Gastrocnemius medialis (tissue), 4 donors: ENCODE measurements at regions not wholly inside any gene's neighbourhood (a gene's known extent, or its start where the extent isn't known, plus 50 kb on each side); places are given as distances from the start of the nearest gene placed in this dataset.

ENCODE experiments used
- ATAC-seq, 2 donors: fragments of 150-250 bp; one replicate each; pipeline ENCODE4 v1.9.1; 2016
- DNase-seq, 2 donors: peaks; one replicate each; pipeline ENCODE4 v3.0.0-alpha.2; 2019
- H3K27ac ChIP-seq, 4 donors: fragments of 200-600 bp; sonication (generic); 1 replicate in 1 of 4; 2 replicates in 3 of 4; pipeline ENCODE4 v1.5.1; 2016 to 2018; ENCODE audit warnings: mild to moderate bottlenecking in 2 of 4, moderate library complexity in 1 of 4
- H3K27me3 ChIP-seq, 3 donors: fragments of 200-600 bp; sonication (generic) in 2 of 3; 1 replicate in 1 of 3; 2 replicates in 2 of 3; pipeline versions ENCODE4 v1.5.1 to v1.6.0; 2016 to 2019; ENCODE audit warnings: mild to moderate bottlenecking in 1 of 3, moderate library complexity in 1 of 3
- H3K36me3 ChIP-seq, 2 donors: fragments of 200-600 bp; sonication (generic) in 1 of 2; one replicate each; pipeline ENCODE4 v1.5.1; 2017 to 2018
- H3K4me1 ChIP-seq, 2 donors: fragments of 200-600 bp; sonication (generic) in 1 of 2; one replicate each; pipeline ENCODE4 v1.5.1; 2016 to 2017; ENCODE audit warnings: mild to moderate bottlenecking in 2 of 2
- H3K4me3 ChIP-seq, 4 donors: fragments of 200-600 bp; sonication (generic) in 3 of 4; 1 replicate in 1 of 4; 2 replicates in 3 of 4; pipeline ENCODE4 v1.5.1; 2016 to 2019; ENCODE audit warnings: mild to moderate bottlenecking in 2 of 4
- H3K9me3 ChIP-seq, 3 donors: fragments of 200-600 bp; sonication (generic) in 2 of 3; 1 replicate in 1 of 3; 2 replicates in 2 of 3; pipeline ENCODE4 v1.5.1; 2016 to 2019
- POLR2A ChIP-seq, 2 donors: fragments of 450-650 bp; IDR thresholded peaks; one replicate each; pipeline ENCODE4 v1.6.1; 2017; ENCODE audit warnings: antibody characterized with exemption in 2 of 2, mild to moderate bottlenecking in 2 of 2, moderate library complexity in 2 of 2
- in situ Hi-C, 4 donors: fragments of 200-750 bp; cut with MboI; loops; one replicate each; pipeline versions ENCODE4 v1.15.0 to v1.8.0; 2017; ENCODE audit warnings: low sequenced_read_pairs in 4 of 4
- intact Hi-C: fragments of 100-400 bp; cut with DNase I; formaldehyde crosslinking; loops from one replicate; pipeline ENCODE4 v1.15.1; 2023; ENCODE audit warnings: low total_unique reads
- TF ChIP-seq, protein P1 (sequence below), 5 experiments: fragments of 450-650 bp in 3 of 5; fragments of 200-600 bp in 2 of 5; sonication (generic) in 2 of 5; IDR thresholded peaks in 4 of 5; conservative IDR thresholded peaks in 1 of 5; 1 replicate in 4 of 5; 2 replicates in 1 of 5; pipeline ENCODE4 v1.5.1; 2016 to 2019; ENCODE audit warnings: antibody characterized with exemption in 5 of 5, mild to moderate bottlenecking in 3 of 5, moderate library complexity in 3 of 5

DNA sequence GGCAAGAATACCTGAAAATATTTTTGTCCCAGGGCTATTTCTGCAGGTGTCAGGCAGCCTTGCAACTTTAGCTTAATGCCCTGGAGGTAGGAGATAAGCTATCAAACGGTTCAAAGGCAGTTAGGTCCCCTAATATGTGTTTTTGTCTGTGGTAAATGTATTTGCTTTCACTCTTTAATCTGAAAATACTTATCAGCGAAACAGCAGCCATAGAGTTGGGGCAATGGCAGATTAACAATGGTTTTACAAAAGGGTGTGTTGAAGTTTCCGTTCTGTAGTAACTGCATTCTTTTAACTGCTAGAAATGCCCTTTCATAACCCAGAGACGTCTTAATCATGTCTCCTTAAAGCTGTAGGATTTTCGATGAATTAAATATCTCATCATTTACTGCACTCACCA is 265.0 kb upstream of the TRIB2 start:
- Histone ChIP-seq H3K4me1 (peaks cover 9 to 25% of the 10 kb centered on the region in 2 donors), H3K27me3 (no peaks in the 10 kb centered on the region), H3K27ac (peak overlapping the region; percentile 61 to 70 (median 62)), H3K36me3 (no peaks in the 10 kb centered on the region), H3K9me3 (no peaks in the 10 kb centered on the region), H3K4me3 (peak overlapping the region in 2 of 4 donors; percentile 5 to 27)
- intact Hi-C loops: loop anchor here (10.0 kb wide), 1 partner anchor 373 kb away; no protein-coding TSS in a partner anchor
- DNase-seq (no peak), ATAC-seq (no peak)
- in situ Hi-C loops: loop anchor here in 2 of 4 donors (25.0 kb wide), 2 partner anchors 261 to 589 kb away; partner anchors contain the start of gene TRIB2 (in 1 of the 2)
- no peak for TF ChIP-seq POLR2A (IDR thresholded peaks at IDR 0.05)
- TF ChIP-seq, protein P1, sequence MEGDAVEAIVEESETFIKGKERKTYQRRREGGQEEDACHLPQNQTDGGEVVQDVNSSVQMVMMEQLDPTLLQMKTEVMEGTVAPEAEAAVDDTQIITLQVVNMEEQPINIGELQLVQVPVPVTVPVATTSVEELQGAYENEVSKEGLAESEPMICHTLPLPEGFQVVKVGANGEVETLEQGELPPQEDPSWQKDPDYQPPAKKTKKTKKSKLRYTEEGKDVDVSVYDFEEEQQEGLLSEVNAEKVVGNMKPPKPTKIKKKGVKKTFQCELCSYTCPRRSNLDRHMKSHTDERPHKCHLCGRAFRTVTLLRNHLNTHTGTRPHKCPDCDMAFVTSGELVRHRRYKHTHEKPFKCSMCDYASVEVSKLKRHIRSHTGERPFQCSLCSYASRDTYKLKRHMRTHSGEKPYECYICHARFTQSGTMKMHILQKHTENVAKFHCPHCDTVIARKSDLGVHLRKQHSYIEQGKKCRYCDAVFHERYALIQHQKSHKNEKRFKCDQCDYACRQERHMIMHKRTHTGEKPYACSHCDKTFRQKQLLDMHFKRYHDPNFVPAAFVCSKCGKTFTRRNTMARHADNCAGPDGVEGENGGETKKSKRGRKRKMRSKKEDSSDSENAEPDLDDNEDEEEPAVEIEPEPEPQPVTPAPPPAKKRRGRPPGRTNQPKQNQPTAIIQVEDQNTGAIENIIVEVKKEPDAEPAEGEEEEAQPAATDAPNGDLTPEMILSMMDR (IDR thresholded peaks at IDR 0.05 in 4 of 5, conservative IDR thresholded peaks at IDR 0.05 in 1 of 5): no peak

- peak overlapping the region in 2 of 4 donors; percentile 5 to 27 for H3K4me3 ChIP-seq
- peaks cover 14 to 30% of the 10 kb centered on the region in 2 donors for H3K4me1 ChIP-seq
- no peaks in the 10 kb centered on the region for H3K36me3 ChIP-seq
- ATAC-seq (peak; percentile 67 to 69), DNase-seq (peak; percentile 30 to 43)
- H3K27me3 ChIP-seq: no peaks in the 10 kb centered on the region
- in situ Hi-C loops (loop anchor here in 2 of 4 donors (25.0 kb wide), 2 partner anchors 260 to 590 kb away; partner anchors contain the start of gene TRIB2 (in 1 of the 2)), intact Hi-C loops (loop anchor here (10.0 kb wide), 1 partner anchor 373 kb away; no protein-coding TSS in a partner anchor)
- peak overlapping the region; percentile 61 to 70 (median 62) for H3K27ac ChIP-seq
- TF ChIP-seq, protein P1 (IDR thresholded peaks at IDR 0.05 in 4 of 5, conservative IDR thresholded peaks at IDR 0.05 in 1 of 5): no peak
- TF ChIP-seq POLR2A (IDR thresholded peaks at IDR 0.05): peak in 1 of 2 donors; percentile 23
- H3K9me3 ChIP-seq: no peaks in the 10 kb centered on the region
These were observed 264.6 kb upstream of the TRIB2 start for GRCh38 chr2:12452185-12452584.

DNA sequence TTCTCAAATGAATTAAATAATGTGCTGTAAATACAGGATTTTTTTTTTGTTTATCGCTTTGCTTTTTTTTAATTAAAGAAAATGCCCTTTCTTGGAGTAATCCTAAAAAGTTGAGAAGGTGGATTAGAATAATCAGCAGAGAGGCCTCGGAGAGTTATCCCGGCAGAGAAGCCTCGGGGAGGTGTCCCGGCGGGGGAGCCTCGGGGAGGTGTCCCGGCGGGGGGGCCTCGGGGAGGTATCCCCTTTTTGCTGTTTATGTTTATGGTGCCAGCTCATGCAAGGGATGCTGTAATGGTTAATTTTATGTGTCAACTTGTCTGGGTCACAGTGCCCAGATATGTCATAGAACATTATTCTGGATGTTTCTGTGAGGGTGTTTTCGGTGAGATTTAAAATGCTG is 263.0 kb upstream of the TRIB2 start:
- H3K9me3 ChIP-seq: no peaks in the 10 kb centered on the region
- H3K27ac ChIP-seq: no peak overlapping the region
- intact Hi-C loops: loop anchor here (10.0 kb wide), 1 partner anchor 371 kb away; no protein-coding TSS in a partner anchor
- no peaks in the 10 kb centered on the region for H3K27me3 ChIP-seq
- no peaks in the 10 kb centered on the region for H3K36me3 ChIP-seq
- H3K4me3 ChIP-seq: no peak overlapping the region
- H3K4me1 ChIP-seq: peaks cover 18 to 33% of the 10 kb centered on the region in 2 donors
- in situ Hi-C loops: loop anchor here in 2 of 4 donors (25.0 kb wide), 2 partner anchors 259 to 591 kb away; partner anchors contain the start of gene TRIB2 (in 1 of the 2)
- TF ChIP-seq POLR2A (IDR thresholded peaks at IDR 0.05): no peak
- ATAC-seq: no peak
- no peak for DNase-seq

- intact Hi-C loops: loop anchor here (5.0 to 10.0 kb wide), 3 partner anchors 262 to 369 kb away; partner anchors contain the start of gene TRIB2
These were observed 261.1 kb upstream of the TRIB2 start for GRCh38 chr2:12455661-12456060.

More at GRCh38 chr2:12455661-12456060, 261.1 kb upstream of the TRIB2 start:
- H3K4me1 ChIP-seq: peaks cover 18 to 33% of the 10 kb centered on the region in 2 donors
- H3K27me3 ChIP-seq: no peaks in the 10 kb centered on the region
- H3K4me3 ChIP-seq: no peak overlapping the region
- no peak for DNase-seq
- TF ChIP-seq, protein P1 (IDR thresholded peaks at IDR 0.05 in 4 of 5, conservative IDR thresholded peaks at IDR 0.05 in 1 of 5): no peak
- TF ChIP-seq POLR2A (IDR thresholded peaks at IDR 0.05): no peak
- H3K36me3 ChIP-seq: no peaks in the 10 kb centered on the region
- peak overlapping the region in 3 of 4 donors; percentile 1 to 33 (median 21) for H3K27ac ChIP-seq
- ATAC-seq: no peak
- H3K9me3 ChIP-seq: no peaks in the 10 kb centered on the region
- in situ Hi-C loops: loop anchor here in 2 of 4 donors (25.0 kb wide), 2 partner anchors 257 to 593 kb away; partner anchors contain the start of gene TRIB2 (in 1 of the 2)
